OCI-LY7 (cell line): ENCODE measurements at regions not wholly inside any gene's neighbourhood (a gene's known extent, or its start where the extent isn't known, plus 50 kb on each side); places are given as distances from the start of the nearest gene placed in this dataset.

Experiments
- CTCF ChIP-seq: fragments of 200-600 bp; sonication (generic); conservative IDR thresholded peaks from 2 replicates; pipeline ENCODE4 v1.5.1; 2014; ENCODE audit warnings: mild to moderate bottlenecking, antibody characterized with exemption, low read length, moderate library complexity, mixed read lengths
- EZH2phosphoT487 ChIP-seq: fragments of 200-600 bp; sonication (generic); IDR thresholded peaks from 2 replicates; pipeline ENCODE4 v1.6.1; 2018; ENCODE audit warnings: low read depth, borderline replicate concordance, mild to moderate bottlenecking, mixed run types, antibody characterized with exemption, low read length, moderate library complexity, mixed read lengths

- TF ChIP-seq CTCF: no peak
- no peak for TF ChIP-seq EZH2phosphoT487
Observed at GRCh38 chr10:33754052-33754451, 419.6 kb upstream of the NRP1 start.
